Lung microvascular endothelial cell (primary cell): ENCODE measurements at regions not wholly inside any gene's neighbourhood (a gene's known extent, or its start where the extent isn't known, plus 50 kb on each side); places are given as distances from the start of the nearest gene placed in this dataset.
"Not testable (repeated sequence)": the region's sequence is repeated elsewhere in the genome, so short reads cannot be mapped to it uniquely, and the experiment has no call there.

ENCODE experiments used
- DNase-seq, 2 donors: peaks; one replicate each; pipeline versions ENCODE4 v3.0.0 to v3.0.0-alpha.2; 2010; ENCODE audit warnings: low read depth in 2 of 2

- no peak for DNase-seq
These were observed 884.4 kb upstream of the SORCS1 start for GRCh38 chr10:108048898-108049297.

DNA sequence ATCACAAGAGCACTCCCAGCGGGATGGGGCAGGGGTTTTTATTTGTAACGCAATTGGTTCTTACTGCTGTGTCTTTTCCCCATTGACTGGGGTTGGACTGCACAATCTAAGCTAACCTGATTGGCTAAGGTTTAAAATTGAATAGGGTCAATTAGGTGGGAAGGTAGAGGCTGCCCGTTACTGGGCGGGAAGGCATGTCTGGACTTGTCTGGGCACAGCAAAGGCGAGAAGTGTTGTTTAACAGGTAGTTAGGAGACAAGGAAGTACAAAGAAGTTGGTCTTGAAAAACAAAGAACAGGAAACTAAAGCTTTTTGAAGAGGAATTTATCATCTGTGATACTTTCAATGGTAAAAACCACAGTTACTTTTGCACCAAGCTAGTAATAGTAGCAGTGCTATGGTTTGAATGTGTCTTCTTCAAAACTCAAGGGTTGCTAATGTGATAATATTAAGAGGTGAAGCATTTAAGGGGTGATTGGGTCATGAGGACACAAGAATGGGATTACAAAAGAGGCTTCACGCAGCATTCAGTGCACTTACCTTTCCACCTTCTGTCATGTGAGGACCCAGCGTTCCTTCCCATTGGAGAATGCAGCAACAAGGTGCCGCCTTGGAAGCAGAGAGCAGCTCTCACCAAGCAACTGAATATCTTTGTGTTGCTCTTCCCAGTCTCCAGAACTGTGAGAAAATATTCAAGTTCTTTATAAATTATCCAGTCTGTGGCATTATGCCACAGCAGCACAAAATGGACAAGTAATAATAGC is 875.5 kb upstream of the SORCS1 start:
- no peak for DNase-seq

DNA sequence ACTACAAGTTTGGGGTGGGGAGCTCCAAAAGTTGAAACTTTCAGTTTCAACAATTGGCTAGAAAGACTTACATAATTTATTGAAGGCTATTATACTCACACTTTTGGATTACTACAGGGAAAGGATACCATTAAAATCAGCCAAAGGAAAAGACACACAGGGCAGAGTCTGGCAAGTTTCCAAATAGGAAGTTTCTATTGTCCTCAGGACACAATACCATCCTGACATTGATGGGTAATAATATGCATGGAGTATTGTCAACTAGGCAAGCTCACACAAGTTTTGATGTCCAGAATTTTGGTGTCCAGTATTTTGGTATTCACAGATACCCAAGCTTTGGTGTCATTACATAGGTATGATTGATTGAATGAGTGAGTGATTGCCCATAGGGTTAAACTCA is 872.6 kb upstream of the SORCS1 start:
- DNase-seq: peak; percentile 2 to 64

DNA sequence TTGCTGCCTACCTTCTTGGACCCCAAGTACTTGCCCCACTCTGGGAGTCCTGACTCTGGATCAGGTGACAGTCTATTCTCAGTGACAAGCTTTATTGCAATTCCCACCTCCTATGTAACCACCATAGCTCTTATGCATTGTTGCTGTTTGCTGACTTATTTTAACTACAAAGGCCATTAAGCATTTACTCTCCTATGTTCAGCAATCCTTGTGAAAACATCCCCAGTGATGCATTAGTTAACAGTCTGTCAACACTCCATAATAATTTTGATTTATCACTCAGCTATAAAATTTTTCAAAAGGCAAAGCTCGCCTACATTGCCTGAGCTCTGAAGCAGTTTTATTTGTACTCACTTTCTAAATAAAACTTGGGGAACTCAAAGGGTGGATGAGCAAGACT is 871.8 kb upstream of the SORCS1 start:
- DNase-seq: no peak

DNA sequence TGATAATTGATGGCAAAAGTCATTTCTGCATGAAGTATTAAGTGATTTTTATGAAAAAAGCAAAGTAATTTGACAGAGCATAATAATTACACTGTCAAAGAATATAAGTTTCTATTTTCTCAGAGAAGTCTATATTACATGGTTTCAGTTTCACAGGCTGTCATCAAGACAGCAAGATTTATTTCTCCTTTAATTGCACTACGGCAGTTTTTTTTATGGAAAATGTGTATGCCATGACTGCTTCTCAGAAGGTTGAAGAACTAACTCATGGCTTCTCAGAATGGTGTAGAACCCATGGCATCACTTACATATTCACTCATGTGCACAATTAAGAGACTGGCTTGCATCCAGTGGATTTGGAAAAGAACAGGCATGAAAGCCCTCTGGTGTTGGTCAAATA is 870.3 kb upstream of the SORCS1 start:
- no peak for DNase-seq

- DNase-seq: not testable (repeated sequence)
These were observed 869.0 kb upstream of the SORCS1 start for GRCh38 chr10:108033518-108033917.

DNA sequence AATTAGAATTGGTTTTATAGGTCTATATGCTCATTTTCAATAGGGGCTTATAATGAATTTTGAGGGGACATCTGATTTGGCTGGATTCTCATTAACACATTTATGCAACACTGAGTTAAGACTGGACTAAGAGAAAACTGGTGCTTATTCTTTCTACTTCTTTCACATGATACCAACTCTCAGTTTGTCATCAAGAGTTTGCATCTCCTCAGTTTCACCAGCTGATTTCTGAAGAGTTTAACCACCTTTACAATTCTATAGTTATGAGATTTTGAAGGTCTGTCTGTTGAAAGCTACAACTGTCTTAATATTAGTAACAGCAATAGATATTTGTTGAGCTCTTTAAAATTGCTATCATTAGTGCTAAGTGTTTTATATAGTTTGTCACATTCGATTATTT is 867.0 kb upstream of the SORCS1 start:
- DNase-seq: no peak

GRCh38 chr10:108014902-108015177 is 850.3 kb upstream of the SORCS1 start:
- no peak for DNase-seq

DNA sequence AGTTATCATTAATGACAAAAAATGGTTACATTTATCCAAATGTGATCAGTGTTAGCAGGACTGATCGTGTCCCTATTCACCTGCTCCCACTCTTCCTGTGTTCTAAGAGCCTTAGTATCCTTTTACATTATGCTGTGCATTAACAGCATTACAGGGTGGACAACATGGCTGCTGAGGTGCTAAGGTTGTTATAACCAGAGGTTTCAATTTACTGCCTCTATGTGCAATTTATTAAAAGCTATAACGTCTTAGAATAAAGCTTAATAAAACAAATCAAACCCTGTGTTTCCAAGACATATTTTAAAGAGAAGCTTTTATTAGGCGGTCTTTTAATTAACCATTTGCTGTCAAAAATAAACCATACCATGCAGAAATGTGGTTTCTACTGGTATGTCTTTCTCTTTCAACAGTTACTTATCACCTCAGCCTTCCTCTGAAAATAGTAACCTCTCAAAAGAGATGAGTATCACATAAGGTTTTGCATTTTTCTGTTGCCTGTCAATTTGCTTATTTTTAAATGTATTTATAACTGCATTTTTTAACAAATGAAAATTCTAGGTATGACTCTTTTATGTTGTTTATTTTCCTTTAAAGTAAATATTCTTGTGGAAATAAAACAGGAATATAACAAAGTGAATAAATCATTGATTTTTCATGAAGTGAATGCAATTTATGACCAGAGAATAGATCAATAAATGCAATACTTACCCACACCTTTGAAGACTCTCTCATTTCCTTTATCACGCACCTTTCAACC is 849.8 kb upstream of the SORCS1 start:
- DNase-seq: no peak

- no peak for DNase-seq
These were observed 841.1 kb upstream of the SORCS1 start for GRCh38 chr10:108005627-108006026.

GRCh38 chr10:108003576-108003975 is 839.1 kb upstream of the SORCS1 start:
- no peak for DNase-seq

DNA sequence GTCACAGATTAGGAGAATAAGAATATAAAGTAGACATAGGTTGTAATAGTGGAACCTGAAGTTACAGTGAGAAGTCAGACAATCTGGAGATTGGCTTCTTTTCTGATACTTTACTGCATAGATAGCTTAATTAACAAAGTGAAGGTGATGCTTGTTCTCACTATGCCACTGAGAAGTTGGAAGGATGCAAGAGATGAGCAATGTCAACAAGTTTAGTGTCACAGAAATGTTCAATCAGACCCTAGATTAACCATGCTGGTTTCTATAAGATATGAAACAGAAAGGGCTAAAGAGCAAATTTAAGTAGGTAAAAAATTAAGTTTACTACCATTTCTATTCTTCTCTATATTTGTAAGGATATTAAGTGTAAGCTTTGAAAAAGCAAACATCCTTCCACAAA is 838.6 kb upstream of the SORCS1 start:
- no peak for DNase-seq

DNA sequence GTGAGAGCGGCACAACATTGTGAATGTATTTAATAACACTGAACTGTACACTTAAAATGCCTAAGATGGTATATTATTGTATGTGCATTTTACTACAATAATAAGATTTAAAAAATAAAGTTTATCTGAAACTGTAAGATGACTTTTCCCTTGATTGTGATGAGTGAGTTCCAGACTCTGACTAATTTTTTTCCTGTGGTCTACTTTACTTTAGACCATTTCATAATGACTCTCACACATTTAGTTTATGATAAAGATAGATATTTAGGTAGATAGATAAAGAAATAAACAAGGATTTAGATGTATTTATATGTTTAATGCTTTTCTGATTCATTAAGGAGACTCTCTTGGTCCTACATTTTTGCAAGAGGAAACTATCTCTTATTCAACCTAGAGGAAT is 835.9 kb upstream of the SORCS1 start:
- no peak for DNase-seq

DNA sequence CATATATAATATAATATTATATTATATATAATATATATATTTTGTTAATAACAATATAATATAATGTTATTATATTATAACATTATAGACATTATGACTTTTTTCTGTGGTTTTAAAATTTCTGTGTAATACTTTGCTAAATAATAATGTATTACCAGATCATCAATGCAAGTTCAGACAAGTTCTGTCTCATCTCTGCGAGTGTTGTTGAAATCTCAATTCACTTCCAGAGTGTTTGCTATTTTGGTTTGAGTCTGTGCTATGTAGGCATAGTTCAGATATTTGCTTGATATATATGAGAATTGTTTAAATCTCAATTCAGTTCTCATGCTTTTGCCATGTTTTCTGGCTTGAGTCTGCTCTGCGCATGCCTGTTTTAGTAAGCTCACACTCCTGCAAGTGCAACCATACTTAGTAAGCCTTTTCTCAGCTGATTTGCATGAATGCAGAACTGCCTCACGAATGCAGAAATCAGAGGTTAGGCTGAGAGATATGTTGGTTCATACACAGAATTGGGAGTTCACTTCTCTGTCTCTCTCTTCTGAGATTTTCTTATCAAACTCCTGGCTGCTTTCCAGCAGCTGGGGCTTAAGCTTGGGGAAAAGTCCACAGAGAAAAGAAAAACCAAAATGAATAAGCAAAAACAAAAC is 830.2 kb upstream of the SORCS1 start:
- no peak for DNase-seq

DNA sequence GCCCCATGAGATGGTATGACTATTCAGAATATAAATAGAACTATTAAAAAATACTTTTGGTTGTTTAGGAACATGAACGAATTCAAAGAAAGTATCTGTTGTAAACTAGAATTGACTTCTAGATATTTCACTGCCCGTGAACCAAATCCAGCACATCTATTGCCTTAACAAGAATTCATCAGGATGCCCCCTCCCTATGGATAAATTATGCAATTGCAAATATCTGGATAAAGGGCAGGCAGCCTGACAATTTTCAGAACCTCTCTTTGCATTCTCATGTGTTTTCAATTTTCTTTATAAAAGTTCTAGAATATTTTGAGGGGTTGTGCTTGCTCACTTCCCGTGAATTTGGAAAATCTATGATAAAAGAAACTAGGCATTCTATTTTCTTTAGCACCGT is 822.1 kb upstream of the SORCS1 start:
- no peak for DNase-seq

GRCh38 chr10:107984581-107984980 is 820.1 kb upstream of the SORCS1 start:
- no peak for DNase-seq

DNA sequence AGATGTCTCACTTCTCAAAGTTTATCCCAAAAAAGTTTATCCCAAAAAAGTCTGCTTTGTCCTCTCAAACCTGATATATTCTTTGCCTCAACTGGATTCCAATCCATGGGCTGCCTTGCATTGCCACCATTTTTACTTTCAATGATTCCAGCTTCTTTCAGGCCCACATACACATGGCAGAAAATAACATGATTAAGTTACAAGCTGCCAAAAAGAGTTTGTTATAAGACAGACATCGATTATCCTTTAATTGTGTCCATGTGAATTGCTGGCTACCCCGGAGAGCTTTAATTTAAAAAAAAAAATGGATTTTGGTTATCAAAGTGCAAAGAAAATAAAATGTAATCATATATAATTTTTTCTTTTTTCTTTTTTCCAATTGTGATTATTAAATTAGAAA is 819.6 kb upstream of the SORCS1 start:
- no peak for DNase-seq

DNA sequence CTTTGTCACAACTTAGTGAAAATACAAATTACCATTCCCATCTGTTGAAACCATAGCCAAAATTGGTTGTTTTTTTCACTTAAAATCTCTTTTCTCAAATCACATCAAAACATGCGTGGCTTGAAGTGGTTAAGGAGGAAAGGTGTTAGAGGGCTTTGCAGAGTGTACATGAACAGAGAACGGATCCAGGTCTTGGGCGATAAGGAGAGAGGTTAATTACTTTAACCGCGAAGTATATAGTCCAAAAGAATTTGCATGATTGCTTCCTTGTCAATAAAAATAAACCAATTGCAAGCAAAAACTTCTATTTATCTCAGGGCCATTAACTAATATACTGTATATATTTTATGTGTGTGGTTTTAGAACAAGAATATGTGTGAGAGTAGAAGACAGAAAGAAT is 813.9 kb upstream of the SORCS1 start:
- DNase-seq: no peak

GRCh38 chr10:107971973-107972372 is 807.5 kb upstream of the SORCS1 start:
- DNase-seq: peak in 1 of 2 donors; percentile 1

GRCh38 chr10:107971411-107971810 is 806.9 kb upstream of the SORCS1 start:
- no peak for DNase-seq

- no peak for DNase-seq
These were observed 806.0 kb upstream of the SORCS1 start for GRCh38 chr10:107970512-107970911.

- DNase-seq: no peak
These were observed 805.4 kb upstream of the SORCS1 start for GRCh38 chr10:107969936-107970335.

DNA sequence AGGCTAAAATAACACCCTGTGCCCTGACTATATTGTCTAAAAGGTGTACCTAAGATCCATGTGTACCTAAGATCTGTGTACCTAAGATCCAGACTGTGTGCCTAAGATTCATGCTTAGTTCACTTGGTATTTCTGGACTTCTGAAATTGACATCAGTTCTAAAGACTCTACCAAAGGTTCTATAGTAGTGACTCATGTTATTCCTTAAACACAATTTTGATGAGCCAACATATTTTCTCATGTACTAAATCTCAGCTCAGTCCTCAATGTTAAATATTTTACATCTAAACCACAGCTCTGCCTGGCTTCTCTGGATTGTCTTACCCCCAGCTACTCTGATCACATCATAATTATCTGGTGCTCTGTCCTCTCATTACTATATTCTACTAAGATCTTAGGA is 802.3 kb upstream of the SORCS1 start:
- DNase-seq: no peak
